ENCODE measurements at regions not wholly inside any gene's neighbourhood (a gene's known extent, or its start where the extent isn't known, plus 50 kb on each side); places are given as distances from the start of the nearest gene placed in this dataset.

GRCh38 chr6:4187480-4187879, 52.1 kb upstream of the ECI2 start:
- DNase-seq (ENCODE audit: low spot score): no peak

DNA sequence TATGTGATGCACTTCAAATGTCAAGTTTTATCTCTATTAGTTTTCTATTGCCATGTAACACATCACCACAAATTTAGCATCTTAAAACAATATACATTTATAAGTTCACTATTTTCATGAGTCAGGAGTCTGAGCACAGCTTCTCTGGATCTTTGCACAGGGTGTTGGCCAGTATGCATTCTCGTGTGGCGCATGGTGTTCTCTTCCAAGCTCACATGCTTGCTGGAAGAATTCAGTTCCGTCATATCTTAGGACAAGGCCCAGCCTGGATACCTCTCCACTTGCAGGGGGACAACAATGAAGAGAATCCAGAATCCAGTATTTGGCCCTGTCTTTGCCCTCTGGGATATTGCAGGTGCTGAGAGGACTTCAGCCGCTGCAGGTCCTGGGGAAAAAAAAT, 51.0 kb upstream of the ECI2 start:
- no peak for DNase-seq (ENCODE audit: low spot score)

- no peak for DNase-seq (ENCODE audit: low spot score)
Measured at GRCh38 chr6:4185846-4186245, 50.5 kb upstream of the ECI2 start.

GRCh38 chr6:4185419-4185818, 50.0 kb upstream of the ECI2 start:
- no peak for DNase-seq (ENCODE audit: low spot score)

Measured in hepatic stellate cell (primary cell).